GM12878 (cell line): ENCODE measurements at regions not wholly inside any gene's neighbourhood (a gene's known extent, or its start where the extent isn't known, plus 50 kb on each side); places are given as distances from the start of the nearest gene placed in this dataset.

Source experiments
- ATF7 ChIP-seq: fragments of 450-650 bp; IDR thresholded peaks from 2 replicates; pipeline ENCODE4 v1.6.1; 2016; ENCODE audit warnings: low read depth, mild to moderate bottlenecking
- CHD2 ChIP-seq: IDR thresholded peaks from 2 replicates; pipeline ENCODE4 v1.6.1; 2011; ENCODE audit warnings: low read depth, low read length, improper control_type of control experiment, borderline replicate concordance
- EED ChIP-seq: sonication (generic); IDR thresholded peaks from 2 replicates; pipeline ENCODE4 v1.6.1; 2016; ENCODE audit warnings: antibody characterized with exemption, low read depth
- EZH2 ChIP-seq: IDR thresholded peaks from 2 replicates; pipeline ENCODE4 v1.6.1; 2012; ENCODE audit warnings: low read depth, mild to moderate bottlenecking, control low read depth, inconsistent platforms, low read length, borderline replicate concordance; ENCODE audit not compliant: control insufficient read depth
- MAX ChIP-seq: IDR thresholded peaks from 2 replicates; pipeline ENCODE4 v1.6.1; 2012; ENCODE audit warnings: low read depth, low read length, improper control_type of control experiment
- MEF2A ChIP-seq: IDR thresholded peaks from 2 replicates; pipeline ENCODE4 v1.6.1; 2011; ENCODE audit warnings: low read depth, mild to moderate bottlenecking, low read length, moderate library complexity; ENCODE audit not compliant: insufficient read depth
- MXI1 ChIP-seq: fragments of 150-350 bp; IDR thresholded peaks from 2 replicates; pipeline ENCODE4 v1.6.1; 2011; ENCODE audit warnings: low read depth, mild to moderate bottlenecking, inconsistent platforms, low read length, improper control_type of control experiment
- MYB ChIP-seq: fragments of 150-350 bp; IDR thresholded peaks from 2 replicates; pipeline ENCODE4 v1.6.1; 2014; ENCODE audit warnings: mild to moderate bottlenecking, low read depth, low read length, borderline replicate concordance
- PML ChIP-seq: IDR thresholded peaks from 2 replicates; pipeline ENCODE4 v1.6.1; 2012; ENCODE audit warnings: low read length, inconsistent platforms
- POLR2AphosphoS5 ChIP-seq: IDR thresholded peaks from 2 replicates; pipeline ENCODE4 v1.6.1; 2011; ENCODE audit warnings: mild to moderate bottlenecking, low read length, inconsistent platforms
- PRDM15 ChIP-seq: fragments of 450-650 bp; formaldehyde crosslinking; IDR thresholded peaks from 2 replicates; pipeline ENCODE4 v1.4.0; 2020; ENCODE audit warnings: mild to moderate bottlenecking, moderate library complexity
- RELB ChIP-seq: fragments of 450-650 bp; IDR thresholded peaks from 2 replicates; pipeline ENCODE4 v1.6.1; 2017; ENCODE audit warnings: low read depth, mild to moderate bottlenecking, moderate library complexity
- SP1 ChIP-seq: IDR thresholded peaks from one replicate; pipeline ENCODE4 v1.6.1; 2011; ENCODE audit warnings: low read depth, low read length
- TCF7 ChIP-seq: IDR thresholded peaks from 2 replicates; pipeline ENCODE4 v1.6.1; 2014; ENCODE audit warnings: antibody characterized with exemption, borderline replicate concordance
- USF1 ChIP-seq: IDR thresholded peaks from 2 replicates; pipeline ENCODE4 v1.6.1; 2011; ENCODE audit warnings: borderline replicate concordance, low read depth, mild to moderate bottlenecking, moderate library complexity, mixed read lengths, low read length; ENCODE audit not compliant: insufficient read depth; ENCODE audit errors: extremely low read length
- ZBTB11 ChIP-seq: fragments of 450-650 bp; formaldehyde crosslinking; IDR thresholded peaks from 2 replicates; pipeline ENCODE4 v1.5.0; 2022; ENCODE audit warnings: mild to moderate bottlenecking, missing genetic modification characterization

GRCh38 chr13:111046590-111047141 lies 68.4 kb upstream of the ARHGEF7 start (continued):
- TF ChIP-seq USF1 (no peak), EED (no peak), SP1 (no peak), MAX (no peak), PRDM15 (no peak), PML (no peak), ZBTB11 (CRISPR knock-in tag) (no peak), RELB (no peak), TCF7 (peak; percentile 85), CHD2 (no peak), MYB (no peak), MXI1 (no peak), MEF2A (peak; percentile 93), POLR2AphosphoS5 (no peak), EZH2 (no peak), ATF7 (peak; percentile 89)
